ENCODE measurements at regions not wholly inside any gene's neighbourhood (a gene's known extent, or its start where the extent isn't known, plus 50 kb on each side); places are given as distances from the start of the nearest gene placed in this dataset.
A peak's percentile ranks its signal among the peaks of the same experiment; 100 is the strongest.

DNA sequence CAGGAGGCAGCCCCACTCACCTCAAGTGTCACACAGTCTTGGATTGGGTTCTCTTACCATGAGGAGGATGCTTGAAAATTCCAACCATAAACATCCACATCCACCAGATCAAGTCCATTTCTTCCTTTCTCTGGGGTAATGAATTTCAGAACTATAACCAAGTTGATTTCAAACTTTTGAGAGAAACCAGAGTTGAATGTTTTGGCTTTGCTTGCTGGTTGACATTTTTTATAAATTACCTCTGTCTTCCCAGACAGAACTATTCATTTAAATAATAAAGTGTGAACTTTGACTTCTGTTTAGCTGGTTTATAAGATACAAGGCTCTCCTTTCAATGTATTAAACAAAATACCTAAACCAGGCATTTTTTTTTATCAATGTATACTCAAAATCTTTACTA lies 550.7 kb downstream of the KCTD12 start:
- DNase-seq (no peak), ATAC-seq (no peak)
- TF ChIP-seq, protein P1, sequence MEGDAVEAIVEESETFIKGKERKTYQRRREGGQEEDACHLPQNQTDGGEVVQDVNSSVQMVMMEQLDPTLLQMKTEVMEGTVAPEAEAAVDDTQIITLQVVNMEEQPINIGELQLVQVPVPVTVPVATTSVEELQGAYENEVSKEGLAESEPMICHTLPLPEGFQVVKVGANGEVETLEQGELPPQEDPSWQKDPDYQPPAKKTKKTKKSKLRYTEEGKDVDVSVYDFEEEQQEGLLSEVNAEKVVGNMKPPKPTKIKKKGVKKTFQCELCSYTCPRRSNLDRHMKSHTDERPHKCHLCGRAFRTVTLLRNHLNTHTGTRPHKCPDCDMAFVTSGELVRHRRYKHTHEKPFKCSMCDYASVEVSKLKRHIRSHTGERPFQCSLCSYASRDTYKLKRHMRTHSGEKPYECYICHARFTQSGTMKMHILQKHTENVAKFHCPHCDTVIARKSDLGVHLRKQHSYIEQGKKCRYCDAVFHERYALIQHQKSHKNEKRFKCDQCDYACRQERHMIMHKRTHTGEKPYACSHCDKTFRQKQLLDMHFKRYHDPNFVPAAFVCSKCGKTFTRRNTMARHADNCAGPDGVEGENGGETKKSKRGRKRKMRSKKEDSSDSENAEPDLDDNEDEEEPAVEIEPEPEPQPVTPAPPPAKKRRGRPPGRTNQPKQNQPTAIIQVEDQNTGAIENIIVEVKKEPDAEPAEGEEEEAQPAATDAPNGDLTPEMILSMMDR (IDR thresholded peaks at IDR 0.05) = no peak
- Histone ChIP-seq H3K9me3 (no peaks in the 10 kb centered on the region), H3K27me3 (no peaks in the 10 kb centered on the region), H3K36me3 (no peaks in the 10 kb centered on the region), H3K27ac (no peak overlapping the region), H3K4me3 (no peak overlapping the region), H3K4me1 (no peaks in the 10 kb centered on the region)
- intact Hi-C loops (cut with DNase I) = no loop called here

GRCh38 chr13:76331943-76332712 lies 554.1 kb downstream of the KCTD12 start:
- TF ChIP-seq, protein P1 (IDR thresholded peaks at IDR 0.05) = no peak
- ATAC-seq (peak; percentile 69), DNase-seq (no peak)
- Histone ChIP-seq H3K36me3 (no peaks in the 10 kb centered on the region), H3K4me3 (no peak overlapping the region), H3K27me3 (no peaks in the 10 kb centered on the region), H3K27ac (no peak overlapping the region), H3K9me3 (no peaks in the 10 kb centered on the region), H3K4me1 (no peaks in the 10 kb centered on the region)
- intact Hi-C loops (cut with DNase I) = no loop called here

- Histone ChIP-seq H3K4me3 (no peak overlapping the region), H3K27ac (no peak overlapping the region), H3K27me3 (no peaks in the 10 kb centered on the region), H3K4me1 (no peaks in the 10 kb centered on the region), H3K36me3 (no peaks in the 10 kb centered on the region), H3K9me3 (no peaks in the 10 kb centered on the region)
- intact Hi-C loops (cut with DNase I) = no loop called here
- DNase-seq (no peak), ATAC-seq (no peak)
- TF ChIP-seq, protein P1 (IDR thresholded peaks at IDR 0.05) = no peak
Measured at GRCh38 chr13:76330761-76331160, 555.4 kb downstream of the KCTD12 start.

DNA sequence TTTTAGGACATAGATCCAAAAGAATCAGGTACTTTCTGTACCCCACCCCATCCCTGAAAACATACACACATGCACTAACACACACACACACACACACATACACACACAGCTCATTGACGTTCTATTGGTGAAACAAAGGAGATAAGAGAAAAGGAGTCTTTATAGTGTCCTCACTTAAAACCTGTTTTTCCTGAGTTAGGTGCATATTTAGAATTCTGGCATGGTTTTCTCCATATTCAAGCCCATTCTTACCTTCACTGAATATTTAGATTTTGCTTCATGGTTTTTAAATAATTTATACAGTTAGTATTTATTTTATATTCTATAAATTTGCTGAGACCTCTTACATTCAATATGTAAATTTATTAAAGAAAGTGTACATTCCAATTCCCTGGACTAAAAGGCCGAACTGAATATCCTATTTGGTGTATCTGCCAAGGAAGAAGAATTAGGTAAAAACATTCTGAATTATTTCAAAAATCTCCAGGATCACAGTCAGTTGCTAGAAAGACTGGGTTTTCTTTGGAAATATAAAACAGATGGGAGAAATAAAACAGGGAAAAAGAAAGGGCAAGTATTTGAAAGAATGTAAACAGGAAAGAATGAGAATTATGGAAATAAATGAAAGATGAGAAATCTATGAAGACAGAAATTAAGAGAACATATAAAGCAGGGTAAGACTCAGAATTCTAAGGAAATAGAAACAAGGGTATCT lies 556.2 kb downstream of the KCTD12 start:
- Histone ChIP-seq H3K27ac (no peak overlapping the region), H3K27me3 (no peaks in the 10 kb centered on the region), H3K4me1 (no peaks in the 10 kb centered on the region), H3K4me3 (no peak overlapping the region), H3K9me3 (no peaks in the 10 kb centered on the region), H3K36me3 (no peaks in the 10 kb centered on the region)
- intact Hi-C loops (cut with DNase I) = no loop called here
- ATAC-seq (no peak), DNase-seq (no peak)
- TF ChIP-seq, protein P1 (IDR thresholded peaks at IDR 0.05) = no peak

GRCh38 chr13:76329004-76329403 lies 557.2 kb downstream of the KCTD12 start:
- no peaks in the 10 kb centered on the region for H3K27me3 ChIP-seq
- no peak for ATAC-seq

More at GRCh38 chr13:76329004-76329403, 557.2 kb downstream of the KCTD12 start:
- no peaks in the 10 kb centered on the region for H3K4me1 ChIP-seq
- intact Hi-C loops (cut with DNase I) = no loop called here
- H3K9me3 ChIP-seq = no peaks in the 10 kb centered on the region
- no peaks in the 10 kb centered on the region for H3K36me3 ChIP-seq
- no peak overlapping the region for H3K27ac ChIP-seq
- H3K4me3 ChIP-seq = no peak overlapping the region
- TF ChIP-seq, protein P1 (IDR thresholded peaks at IDR 0.05) = no peak
- DNase-seq = no peak
